ENCODE measurements at regions not wholly inside any gene's neighbourhood (a gene's known extent, or its start where the extent isn't known, plus 50 kb on each side); places are given as distances from the start of the nearest gene placed in this dataset.

- Histone ChIP-seq H4K20me1 (ENCODE audit: insufficient read depth) (no peaks in the 10 kb centered on the region), H3K27me3 (ENCODE audit: insufficient read depth, low read length) (no peaks in the 10 kb centered on the region), H3K4me3 (replicated peaks in 1 of 2; ENCODE audit: low read depth in 1 of 2, low read length in 2 of 2) (no peak overlapping the region), H3K9me2 (ENCODE audit: insufficient read depth) (no peaks in the 10 kb centered on the region), H3K4me2 (ENCODE audit: low read length) (no peak overlapping the region), H2AFZ (ENCODE audit: low read depth, low read length, poor library complexity, severe bottlenecking) (no peak overlapping the region), H3K4me1 (ENCODE audit: control insufficient read depth in 1 of 2, insufficient read depth in 2 of 2, low read length in 2 of 2) (peaks cover 0 to 19% of the 10 kb centered on the region in 2 experiments; a peak in 2 of 4 replicates), H3K27ac (ENCODE audit: low read depth, low read length) (no peak overlapping the region), H3K36me3 (ENCODE audit: control insufficient read depth in 1 of 2, insufficient read depth in 2 of 2, low read length in 2 of 2) (no peaks in the 10 kb centered on the region), H3K79me2 (ENCODE audit: insufficient read depth, low read length) (no peaks in the 10 kb centered on the region), H3K9me3 (ENCODE audit: control insufficient read depth in 1 of 2, insufficient read depth in 1 of 2, low read depth in 1 of 2, low read length in 2 of 2) (peaks cover 0 to 4% of the 10 kb centered on the region in 2 experiments; a peak in 1 of 4 replicates), H3K9ac (ENCODE audit: low read length) (no peak overlapping the region)
- ChIA-PET POLR2A (interaction anchor here (1.0 kb wide), 1 partner anchor 11 kb away, joined by 3 read pairs; no protein-coding TSS in a partner anchor), CTCF (no interaction called here), RAD21 (ENCODE audit: low non-redundant PET in 1 of 2, low total read pairs in 2 of 2, uncharacterized antibody in 2 of 2, unreplicated experiment in 2 of 2) (no interaction called here)
- TF ChIP-seq CBX3 (IDR thresholded peaks at IDR 0.05; ENCODE audit: low read depth) (no peak), RAD21 (IDR thresholded peaks at IDR 0.05; ENCODE audit: low read depth) (no peak), POLR2AphosphoS5 (IDR thresholded peaks at IDR 0.05; ENCODE audit: low read depth, low read length) (no peak), MAX (IDR thresholded peaks at IDR 0.05) (no peak), ZFX (IDR thresholded peaks at IDR 0.05) (no peak), ZBTB33 (IDR thresholded peaks at IDR 0.05; ENCODE audit: extremely low read depth, insufficient replicate concordance, low read length) (no peak), FOSL1 (IDR thresholded peaks at IDR 0.05; ENCODE audit: low read depth) (no peak), EZH2phosphoT487 (IDR thresholded peaks at IDR 0.05; ENCODE audit: borderline replicate concordance) (no peak), EGR1 (IDR thresholded peaks at IDR 0.05; ENCODE audit: low read depth) (no peak), ZNF274 (IDR thresholded peaks at IDR 0.05; ENCODE audit: low read depth, low read length) (no peak), SRF (IDR thresholded peaks at IDR 0.05; ENCODE audit: low read depth) (no peak), TCF7L2 (IDR thresholded peaks at IDR 0.05; ENCODE audit: borderline replicate concordance, extremely low read depth, insufficient read depth, insufficient read length) (no peak), ELF1 (IDR thresholded peaks at IDR 0.05; ENCODE audit: borderline replicate concordance, low read depth) (no peak), CTCF (IDR thresholded peaks at IDR 0.05 in 2 of 3, conservative IDR thresholded peaks at IDR 0.05 in 1 of 3; ENCODE audit: borderline replicate concordance in 1 of 3, insufficient read depth in 1 of 3, low read depth in 2 of 3, low read length in 2 of 3) (no peak), EZH2 (IDR thresholded peaks at IDR 0.05) (no peak), SIN3A (IDR thresholded peaks at IDR 0.05; ENCODE audit: low read depth) (no peak), JUND (IDR thresholded peaks at IDR 0.05) (no peak), ATF3 (IDR thresholded peaks at IDR 0.05) (no peak), SP1 (IDR thresholded peaks at IDR 0.05; ENCODE audit: low read depth) (no peak), YY1 (IDR thresholded peaks at IDR 0.05; ENCODE audit: extremely low read depth, insufficient replicate concordance, low read depth, low read length) (no peak)
- ATAC-seq (no peak), DNase-seq (ENCODE audit: low read depth, low spot score) (no peak)
- intact Hi-C loops (cut with micrococcal nuclease), result no loop called here
- no TSS peak for BruUV-seq (replicated peaks)
Measured at GRCh38 chr6:23176471-23176870, 607.1 kb downstream of the HDGFL1 start.
